ENCODE measurements at regions not wholly inside any gene's neighbourhood (a gene's known extent, or its start where the extent isn't known, plus 50 kb on each side); places are given as distances from the start of the nearest gene placed in this dataset.

DNA sequence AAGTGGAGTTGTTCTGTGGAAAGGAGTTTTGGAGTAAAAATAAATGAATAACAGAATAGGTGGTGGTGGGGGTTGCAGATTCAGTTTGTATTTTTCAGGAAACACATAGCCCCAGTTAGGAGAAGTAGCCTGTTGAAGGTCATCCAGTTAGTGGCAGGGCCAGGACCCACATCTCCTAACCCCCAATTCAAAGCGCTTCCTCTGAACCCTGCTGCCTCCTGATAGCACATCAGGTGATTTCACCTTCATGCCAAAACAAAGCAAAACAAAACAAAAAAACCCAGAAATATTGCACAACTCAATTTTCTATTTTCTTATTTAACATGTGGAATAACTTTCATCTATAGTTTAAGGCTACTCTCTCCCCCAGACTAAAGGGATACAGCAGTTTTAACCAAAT, 112.3 kb upstream of the UGP2 start:
- Histone ChIP-seq H3K27ac (ENCODE audit: low read depth, low read length, poor library complexity, severe bottlenecking) (no peak overlapping the region), H3K4me1 (ENCODE audit: insufficient read depth, low read length, severe bottlenecking) (no peaks in the 10 kb centered on the region), H3K4me2 (ENCODE audit: low read length) (no peak overlapping the region), H3K36me3 (ENCODE audit: insufficient read depth, low read length) (no peaks in the 10 kb centered on the region), H3K9me2 (ENCODE audit: low read depth, low read length) (no peaks in the 10 kb centered on the region), H3K9ac (ENCODE audit: low read length) (no peak overlapping the region), H4K20me1 (ENCODE audit: insufficient read depth, low read length) (no peaks in the 10 kb centered on the region), H3K9me3 (ENCODE audit: low read length) (no peaks in the 10 kb centered on the region), H3K27me3 (ENCODE audit: insufficient read depth, low read length) (no peaks in the 10 kb centered on the region), H3K4me3 (ENCODE audit: low read depth, low read length, poor library complexity, severe bottlenecking) (no peak overlapping the region), H2AFZ (ENCODE audit: low read length) (no peak overlapping the region), H3F3A (ENCODE audit: insufficient read depth, low read length) (no peaks in the 10 kb centered on the region), H3K79me2 (ENCODE audit: insufficient read depth, low read length) (no peaks in the 10 kb centered on the region)
- no peak for TF ChIP-seq EZH2 (IDR thresholded peaks at IDR 0.05; ENCODE audit: borderline replicate concordance, low read length)
- TF ChIP-seq CTCF (IDR thresholded peaks at IDR 0.05; ENCODE audit: low read length) = no peak

DNA sequence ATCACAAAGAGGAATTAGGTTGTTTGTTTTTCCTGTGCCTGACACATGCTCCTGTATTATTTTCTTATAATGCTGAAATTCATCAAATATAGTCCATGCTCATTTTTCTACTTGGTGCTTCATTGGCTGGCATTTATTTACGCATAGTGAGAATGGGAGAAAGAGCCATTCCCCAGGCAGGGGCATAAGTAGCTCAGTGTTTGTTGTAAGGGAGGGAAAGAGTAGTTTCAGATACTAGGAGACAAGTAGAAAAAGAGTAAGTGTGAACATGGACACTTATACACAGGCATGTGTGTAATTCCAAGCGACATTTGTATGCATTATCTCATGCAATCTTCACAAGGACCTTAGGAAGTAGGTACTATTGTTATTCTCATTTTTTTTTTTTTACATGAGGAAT, 111.9 kb upstream of the UGP2 start:
- TF ChIP-seq EZH2 (IDR thresholded peaks at IDR 0.05; ENCODE audit: borderline replicate concordance, low read length) = no peak
- no peak for TF ChIP-seq CTCF (IDR thresholded peaks at IDR 0.05; ENCODE audit: low read length)
- Histone ChIP-seq H3K79me2 (ENCODE audit: insufficient read depth, low read length) (no peaks in the 10 kb centered on the region), H3K36me3 (ENCODE audit: insufficient read depth, low read length) (no peaks in the 10 kb centered on the region)

DNA sequence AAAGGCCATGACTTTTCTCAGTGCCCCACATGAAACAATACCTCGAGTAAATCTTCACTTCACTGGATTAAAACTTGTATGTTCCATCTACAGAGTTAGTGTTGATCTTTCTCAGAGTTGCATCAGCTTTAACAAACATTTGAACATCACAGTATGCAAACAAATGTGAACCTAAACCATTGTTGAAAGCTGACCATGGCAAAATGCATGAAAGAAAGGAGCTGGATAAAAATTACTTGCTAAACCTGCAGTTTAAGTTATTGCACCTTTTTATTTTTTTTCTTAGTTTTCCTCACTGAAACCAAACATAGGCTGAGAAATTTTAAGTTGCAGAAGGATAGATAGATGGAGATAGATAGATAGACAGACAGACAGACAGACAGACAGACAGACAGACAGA, 107.2 kb upstream of the UGP2 start:
- Histone ChIP-seq H3K9me2 (ENCODE audit: low read depth, low read length) (no peaks in the 10 kb centered on the region), H3F3A (ENCODE audit: insufficient read depth, low read length) (no peaks in the 10 kb centered on the region), H3K4me2 (ENCODE audit: low read length) (no peak overlapping the region), H3K27me3 (ENCODE audit: insufficient read depth, low read length) (no peaks in the 10 kb centered on the region), H3K79me2 (ENCODE audit: insufficient read depth, low read length) (no peaks in the 10 kb centered on the region), H3K27ac (ENCODE audit: low read depth, low read length, poor library complexity, severe bottlenecking) (no peak overlapping the region), H3K9me3 (ENCODE audit: low read length) (no peaks in the 10 kb centered on the region), H3K4me3 (ENCODE audit: low read depth, low read length, poor library complexity, severe bottlenecking) (no peak overlapping the region), H4K20me1 (ENCODE audit: insufficient read depth, low read length) (no peaks in the 10 kb centered on the region), H3K9ac (ENCODE audit: low read length) (no peak overlapping the region), H3K4me1 (ENCODE audit: insufficient read depth, low read length, severe bottlenecking) (peaks cover 5% of the 10 kb centered on the region), H2AFZ (ENCODE audit: low read length) (no peak overlapping the region), H3K36me3 (ENCODE audit: insufficient read depth, low read length) (no peaks in the 10 kb centered on the region)
- TF ChIP-seq CTCF (IDR thresholded peaks at IDR 0.05; ENCODE audit: low read length) (no peak), EZH2 (IDR thresholded peaks at IDR 0.05; ENCODE audit: borderline replicate concordance, low read length) (no peak)

More for the DNA sequence above, 111.9 kb upstream of the UGP2 start:
- no peak overlapping the region for H3K9ac ChIP-seq (ENCODE audit: low read length)
- H3F3A ChIP-seq (ENCODE audit: insufficient read depth, low read length) = no peaks in the 10 kb centered on the region
- no peaks in the 10 kb centered on the region for H3K9me2 ChIP-seq (ENCODE audit: low read depth, low read length)
- no peak overlapping the region for H3K4me2 ChIP-seq (ENCODE audit: low read length)
- H3K4me1 ChIP-seq (ENCODE audit: insufficient read depth, low read length, severe bottlenecking) = no peaks in the 10 kb centered on the region
- H3K4me3 ChIP-seq (ENCODE audit: low read depth, low read length, poor library complexity, severe bottlenecking) = no peak overlapping the region
- H2AFZ ChIP-seq (ENCODE audit: low read length) = no peak overlapping the region
- no peak overlapping the region for H3K27ac ChIP-seq (ENCODE audit: low read depth, low read length, poor library complexity, severe bottlenecking)
- no peaks in the 10 kb centered on the region for H3K9me3 ChIP-seq (ENCODE audit: low read length)
- H4K20me1 ChIP-seq (ENCODE audit: insufficient read depth, low read length) = no peaks in the 10 kb centered on the region
- H3K27me3 ChIP-seq (ENCODE audit: insufficient read depth, low read length) = no peaks in the 10 kb centered on the region
